ENCODE measurements at regions not wholly inside any gene's neighbourhood (a gene's known extent, or its start where the extent isn't known, plus 50 kb on each side); places are given as distances from the start of the nearest gene placed in this dataset.

- Histone ChIP-seq H3K27me3 (no peaks in the 10 kb centered on the region), H3K4me3 (no peak overlapping the region), H3K27ac (no peak overlapping the region), H3K4me1 (peaks cover 0 to 59% of the 10 kb centered on the region in 2 donors), H3K9me3 (no peaks in the 10 kb centered on the region), H3K36me3 (no peaks in the 10 kb centered on the region)
- DNase-seq (ENCODE audit: low spot score): no peak
- TF ChIP-seq CTCF (IDR thresholded peaks at IDR 0.05): no peak
Observed at GRCh38 chr17:77827039-77827438, 131.5 kb upstream of the TNRC6C start.

- Histone ChIP-seq H3K36me3 (no peaks in the 10 kb centered on the region), H3K4me3 (no peak overlapping the region), H3K9me3 (no peaks in the 10 kb centered on the region), H3K27me3 (no peaks in the 10 kb centered on the region), H3K27ac (no peak overlapping the region), H3K4me1 (peaks cover 0 to 58% of the 10 kb centered on the region in 2 donors)
- DNase-seq (ENCODE audit: low spot score): no peak
- TF ChIP-seq CTCF (IDR thresholded peaks at IDR 0.05): no peak
Observed at GRCh38 chr17:77827511-77827910, 131.0 kb upstream of the TNRC6C start.

GRCh38 chr17:77828749-77829539, 129.6 kb upstream of the TNRC6C start:
- Histone ChIP-seq H3K4me1 (peaks cover 0 to 48% of the 10 kb centered on the region in 2 donors), H3K36me3 (no peaks in the 10 kb centered on the region)
- DNase-seq (ENCODE audit: low spot score): no peak

GRCh38 chr17:77829843-77830799, 128.4 kb upstream of the TNRC6C start:
- no peaks in the 10 kb centered on the region for H3K36me3 ChIP-seq
- peak overlapping the region; percentile 81 to 93 for H3K27ac ChIP-seq
- H3K27me3 ChIP-seq: no peaks in the 10 kb centered on the region
- no peak overlapping the region for H3K4me3 ChIP-seq
- no peaks in the 10 kb centered on the region for H3K9me3 ChIP-seq
- peaks cover 0 to 59% of the 10 kb centered on the region in 2 donors for H3K4me1 ChIP-seq
- TF ChIP-seq CTCF (IDR thresholded peaks at IDR 0.05): no peak
- peak; percentile 76 for DNase-seq (ENCODE audit: low spot score)

More at GRCh38 chr17:77828749-77829539, 129.6 kb upstream of the TNRC6C start:
- Histone ChIP-seq H3K27ac (peak overlapping the region in 1 of 2 donors; percentile 93), H3K9me3 (no peaks in the 10 kb centered on the region), H3K27me3 (no peaks in the 10 kb centered on the region), H3K4me3 (no peak overlapping the region)
- no peak for TF ChIP-seq CTCF (IDR thresholded peaks at IDR 0.05)

- no peaks in the 10 kb centered on the region for H3K9me3 ChIP-seq
- H3K27me3 ChIP-seq: no peaks in the 10 kb centered on the region
- H3K27ac ChIP-seq: peak overlapping the region; percentile 81 to 93
- H3K36me3 ChIP-seq: no peaks in the 10 kb centered on the region
- H3K4me3 ChIP-seq: no peak overlapping the region
- TF ChIP-seq CTCF (IDR thresholded peaks at IDR 0.05): no peak
- DNase-seq (ENCODE audit: low spot score): no peak
- peaks cover 0 to 61% of the 10 kb centered on the region in 2 donors for H3K4me1 ChIP-seq
Observed at GRCh38 chr17:77830816-77831473, 127.6 kb upstream of the TNRC6C start.

All from right atrium auricular region (tissue), 2 donors.